Epithelial cell of prostate (primary cell): ENCODE measurements at regions not wholly inside any gene's neighbourhood (a gene's known extent, or its start where the extent isn't known, plus 50 kb on each side); places are given as distances from the start of the nearest gene placed in this dataset.

Experiments
- DNase-seq: peaks from one replicate; pipeline ENCODE4 v3.0.0-alpha.2; 2011; ENCODE audit warnings: low read depth, low spot score
- H3K27ac ChIP-seq: fragments of 450-650 bp; 2 replicates; pipeline ENCODE4 v1.5.1; 2017; ENCODE audit warnings: mild to moderate bottlenecking

GRCh38 chr5:2258861-2259260 is 376.1 kb upstream of the IRX4 start:
- no peak overlapping the region for H3K27ac ChIP-seq
- no peak for DNase-seq

GRCh38 chr5:2257326-2258244 is 374.9 kb upstream of the IRX4 start:
- H3K27ac ChIP-seq = no peak overlapping the region
- DNase-seq = no peak

GRCh38 chr5:2256691-2257280 is 374.1 kb upstream of the IRX4 start:
- DNase-seq = no peak
- no peak overlapping the region for H3K27ac ChIP-seq

- no peak for DNase-seq
- H3K27ac ChIP-seq = no peak overlapping the region
Measured at GRCh38 chr5:2255915-2256690, 373.4 kb upstream of the IRX4 start.

- no peak for DNase-seq
- no peak overlapping the region for H3K27ac ChIP-seq
Measured at GRCh38 chr5:2254880-2255750, 372.4 kb upstream of the IRX4 start.

GRCh38 chr5:2254406-2254805 is 371.7 kb upstream of the IRX4 start:
- no peak overlapping the region for H3K27ac ChIP-seq
- DNase-seq = no peak

- no peak for DNase-seq
- H3K27ac ChIP-seq = no peak overlapping the region
Measured at GRCh38 chr5:2253040-2253975, 370.6 kb upstream of the IRX4 start.

- no peak overlapping the region for H3K27ac ChIP-seq
- no peak for DNase-seq
Measured at GRCh38 chr5:2251751-2252150, 369.0 kb upstream of the IRX4 start.

- H3K27ac ChIP-seq = no peak overlapping the region
- DNase-seq = no peak
Measured at GRCh38 chr5:2251298-2251697, 368.6 kb upstream of the IRX4 start.

GRCh38 chr5:2250365-2250950 is 367.7 kb upstream of the IRX4 start:
- DNase-seq = no peak
- no peak overlapping the region for H3K27ac ChIP-seq

GRCh38 chr5:2249442-2249841 is 366.7 kb upstream of the IRX4 start:
- DNase-seq = no peak
- H3K27ac ChIP-seq = no peak overlapping the region

- no peak for DNase-seq
- H3K27ac ChIP-seq = no peak overlapping the region
Measured at GRCh38 chr5:2249026-2249425, 366.3 kb upstream of the IRX4 start.

GRCh38 chr5:2242539-2242938 is 359.8 kb upstream of the IRX4 start:
- DNase-seq = no peak
- no peak overlapping the region for H3K27ac ChIP-seq

GRCh38 chr5:2241842-2242241 is 359.1 kb upstream of the IRX4 start:
- no peak for DNase-seq
- H3K27ac ChIP-seq = no peak overlapping the region

GRCh38 chr5:2240118-2240904 is 357.6 kb upstream of the IRX4 start:
- no peak for DNase-seq
- H3K27ac ChIP-seq = no peak overlapping the region

GRCh38 chr5:2239201-2239910 is 356.6 kb upstream of the IRX4 start:
- H3K27ac ChIP-seq = no peak overlapping the region
- DNase-seq = no peak

GRCh38 chr5:2238732-2239131 is 356.0 kb upstream of the IRX4 start:
- no peak overlapping the region for H3K27ac ChIP-seq
- no peak for DNase-seq
